ENCODE measurements at regions not wholly inside any gene's neighbourhood (a gene's known extent, or its start where the extent isn't known, plus 50 kb on each side); places are given as distances from the start of the nearest gene placed in this dataset.

GRCh38 chr13:104286566-104287290 lies 1220.5 kb upstream of the SLC10A2 start:
- no peak for DNase-seq (ENCODE audit: low read depth, low spot score)

- no peak for DNase-seq (ENCODE audit: low read depth, low spot score)
Measured at GRCh38 chr13:104281910-104282309, 1215.7 kb upstream of the SLC10A2 start.

- no peak for DNase-seq (ENCODE audit: low read depth, low spot score)
Measured at GRCh38 chr13:104270731-104271130, 1204.5 kb upstream of the SLC10A2 start.

- DNase-seq (ENCODE audit: low read depth, low spot score) = no peak
Measured at GRCh38 chr13:104267206-104267811, 1201.1 kb upstream of the SLC10A2 start.

- DNase-seq (ENCODE audit: low read depth, low spot score) = no peak
Measured at GRCh38 chr13:104256701-104257100, 1190.5 kb upstream of the SLC10A2 start.

GRCh38 chr13:104253063-104253680 lies 1187.0 kb upstream of the SLC10A2 start:
- DNase-seq (ENCODE audit: low read depth, low spot score) = no peak

- no peak for DNase-seq (ENCODE audit: low read depth, low spot score)
Measured at GRCh38 chr13:104251931-104252330, 1185.7 kb upstream of the SLC10A2 start.

GRCh38 chr13:104246955-104247354 lies 1180.7 kb upstream of the SLC10A2 start:
- DNase-seq (ENCODE audit: low read depth, low spot score) = no peak

GRCh38 chr13:104206450-104207044 lies 1140.3 kb upstream of the SLC10A2 start:
- no peak for DNase-seq (ENCODE audit: low read depth, low spot score)

- DNase-seq (ENCODE audit: low read depth, low spot score) = no peak
Measured at GRCh38 chr13:104204177-104204576, 1138.0 kb upstream of the SLC10A2 start.

- no peak for DNase-seq (ENCODE audit: low read depth, low spot score)
Measured at GRCh38 chr13:104198801-104199200, 1132.6 kb upstream of the SLC10A2 start.

GRCh38 chr13:104196611-104197010 lies 1130.4 kb upstream of the SLC10A2 start:
- DNase-seq (ENCODE audit: low read depth, low spot score) = no peak

- no peak for DNase-seq (ENCODE audit: low read depth, low spot score)
Measured at GRCh38 chr13:104181526-104182231, 1115.5 kb upstream of the SLC10A2 start.

GRCh38 chr13:104170980-104171555 lies 1104.9 kb upstream of the SLC10A2 start:
- DNase-seq (ENCODE audit: low read depth, low spot score) = no peak

- DNase-seq (ENCODE audit: low read depth, low spot score) = no peak
Measured at GRCh38 chr13:104163866-104164630, 1097.8 kb upstream of the SLC10A2 start.

GRCh38 chr13:104160536-104160935 lies 1094.3 kb upstream of the SLC10A2 start:
- DNase-seq (ENCODE audit: low read depth, low spot score) = no peak

- no peak for DNase-seq (ENCODE audit: low read depth, low spot score)
Measured at GRCh38 chr13:104143760-104144416, 1077.7 kb upstream of the SLC10A2 start.

GRCh38 chr13:104140552-104140951 lies 1074.3 kb upstream of the SLC10A2 start:
- DNase-seq (ENCODE audit: low read depth, low spot score) = no peak

- DNase-seq (ENCODE audit: low read depth, low spot score) = no peak
Measured at GRCh38 chr13:104137416-104137815, 1071.2 kb upstream of the SLC10A2 start.

- DNase-seq (ENCODE audit: low read depth, low spot score) = no peak
Measured at GRCh38 chr13:104132849-104133248, 1066.6 kb upstream of the SLC10A2 start.
